ENCODE measurements at regions not wholly inside any gene's neighbourhood (a gene's known extent, or its start where the extent isn't known, plus 50 kb on each side); places are given as distances from the start of the nearest gene placed in this dataset.
"Not testable (repeated sequence)": the region's sequence is repeated elsewhere in the genome, so short reads cannot be mapped to it uniquely, and the experiment has no call there.

- no peaks in the 10 kb centered on the region for H3K36me3 Mint-ChIP-seq
- H3K9me3 Mint-ChIP-seq, result peaks cover 13 to 16% of the 10 kb centered on the region in 2 donors
- H3K27ac Mint-ChIP-seq, result no peak overlapping the region
- ATAC-seq (no peak), DNase-seq (ENCODE audit: low spot score in 2 of 2) (no peak)
Observed at GRCh38 chr10:65581426-65582026, 1344.3 kb upstream of the LRRTM3 start.

- Mint-ChIP-seq H3K36me3 (no peaks in the 10 kb centered on the region), H3K9me3 (peaks cover 9 to 11% of the 10 kb centered on the region in 2 donors), H3K27ac (no peak overlapping the region)
- no peak for ATAC-seq
- DNase-seq (ENCODE audit: low spot score in 2 of 2), result no peak
Observed at GRCh38 chr10:65602182-65602865, 1323.5 kb upstream of the LRRTM3 start.

GRCh38 chr10:65611592-65611991, 1314.2 kb upstream of the LRRTM3 start:
- Mint-ChIP-seq H3K9me3 (peaks cover 23 to 28% of the 10 kb centered on the region in 2 donors), H3K27ac (no peak overlapping the region), H3K36me3 (peaks cover 0 to 4% of the 10 kb centered on the region in 2 donors)
- DNase-seq (ENCODE audit: low spot score in 2 of 2) (no peak), ATAC-seq (no peak)

GRCh38 chr10:65614956-65615565, 1310.8 kb upstream of the LRRTM3 start:
- no peak for DNase-seq (ENCODE audit: low spot score in 2 of 2)
- peaks cover 0 to 4% of the 10 kb centered on the region in 2 donors for H3K36me3 Mint-ChIP-seq
- ATAC-seq, result no peak
- peaks cover 12 to 13% of the 10 kb centered on the region in 2 donors for H3K9me3 Mint-ChIP-seq
- peak overlapping the region in 1 of 2 donors; percentile 48 for H3K27ac Mint-ChIP-seq

GRCh38 chr10:65618126-65618525, 1307.7 kb upstream of the LRRTM3 start:
- Mint-ChIP-seq H3K36me3 (peaks cover 0 to 4% of the 10 kb centered on the region in 2 donors), H3K27ac (no peak overlapping the region), H3K9me3 (peaks cover 9% of the 10 kb centered on the region in 2 donors)
- ATAC-seq, result no peak
- no peak for DNase-seq (ENCODE audit: low spot score in 2 of 2)

GRCh38 chr10:65620404-65621048, 1305.3 kb upstream of the LRRTM3 start:
- Mint-ChIP-seq H3K9me3 (peaks cover 4 to 8% of the 10 kb centered on the region in 2 donors), H3K36me3 (no peaks in the 10 kb centered on the region), H3K27ac (no peak overlapping the region)
- DNase-seq (ENCODE audit: low spot score in 2 of 2), result no peak
- ATAC-seq, result no peak

- DNase-seq (ENCODE audit: low spot score in 2 of 2) (no peak), ATAC-seq (no peak)
- Mint-ChIP-seq H3K9me3 (peaks cover 4 to 8% of the 10 kb centered on the region in 2 donors), H3K27ac (no peak overlapping the region), H3K36me3 (no peaks in the 10 kb centered on the region)
Observed at GRCh38 chr10:65622608-65623007, 1303.2 kb upstream of the LRRTM3 start.

GRCh38 chr10:65628493-65629139, 1297.2 kb upstream of the LRRTM3 start:
- no peak for ATAC-seq
- Mint-ChIP-seq H3K9me3 (peaks cover 4 to 9% of the 10 kb centered on the region in 2 donors), H3K27ac (no peak overlapping the region), H3K36me3 (no peaks in the 10 kb centered on the region)
- no peak for DNase-seq (ENCODE audit: low spot score in 2 of 2)

- ATAC-seq (no peak), DNase-seq (ENCODE audit: low spot score in 2 of 2) (no peak)
- Mint-ChIP-seq H3K27ac (no peak overlapping the region), H3K36me3 (peaks cover 0 to under 1% of the 10 kb centered on the region in 2 donors), H3K9me3 (peaks cover 10 to 12% of the 10 kb centered on the region in 2 donors)
Observed at GRCh38 chr10:65660006-65660405, 1265.8 kb upstream of the LRRTM3 start.

- ATAC-seq (no peak), DNase-seq (ENCODE audit: low spot score in 2 of 2) (no peak)
- no peak overlapping the region for H3K27ac Mint-ChIP-seq
- H3K36me3 Mint-ChIP-seq, result no peaks in the 10 kb centered on the region
- H3K9me3 Mint-ChIP-seq, result peaks cover 0 to 4% of the 10 kb centered on the region in 2 donors
Observed at GRCh38 chr10:65670087-65670486, 1255.7 kb upstream of the LRRTM3 start.

- not testable (repeated sequence) for H3K27ac Mint-ChIP-seq, ATAC-seq
Observed at GRCh38 chr10:65670596-65670995, 1255.2 kb upstream of the LRRTM3 start.

GRCh38 chr10:65675236-65675635, 1250.6 kb upstream of the LRRTM3 start:
- DNase-seq (ENCODE audit: low spot score in 2 of 2), result no peak
- no peaks in the 10 kb centered on the region for H3K36me3 Mint-ChIP-seq
- peaks cover 0 to 6% of the 10 kb centered on the region in 2 donors for H3K9me3 Mint-ChIP-seq
- ATAC-seq, result no peak
- H3K27ac Mint-ChIP-seq, result no peak overlapping the region

More at GRCh38 chr10:65670596-65670995, 1255.2 kb upstream of the LRRTM3 start:
- not testable (repeated sequence) for DNase-seq (ENCODE audit: low spot score in 2 of 2); H3K9me3 Mint-ChIP-seq; H3K36me3 Mint-ChIP-seq

- Mint-ChIP-seq H3K36me3 (no peaks in the 10 kb centered on the region), H3K27ac (no peak overlapping the region), H3K9me3 (peaks cover 8 to 10% of the 10 kb centered on the region in 2 donors)
- DNase-seq (ENCODE audit: low spot score in 2 of 2) (no peak), ATAC-seq (no peak)
Observed at GRCh38 chr10:65684896-65685295, 1240.9 kb upstream of the LRRTM3 start.

- no peak overlapping the region for H3K27ac Mint-ChIP-seq
- no peak for ATAC-seq
- peaks cover 0 to 5% of the 10 kb centered on the region in 2 donors for H3K36me3 Mint-ChIP-seq
- peaks cover 14 to 22% of the 10 kb centered on the region in 2 donors for H3K9me3 Mint-ChIP-seq
- DNase-seq (ENCODE audit: low spot score in 2 of 2), result no peak
Observed at GRCh38 chr10:65701168-65701776, 1224.6 kb upstream of the LRRTM3 start.

- ATAC-seq (no peak), DNase-seq (ENCODE audit: low spot score in 2 of 2) (no peak)
- H3K36me3 Mint-ChIP-seq, result no peaks in the 10 kb centered on the region
- H3K9me3 Mint-ChIP-seq, result peaks cover 8 to 16% of the 10 kb centered on the region in 2 donors
- H3K27ac Mint-ChIP-seq, result no peak overlapping the region
Observed at GRCh38 chr10:65708057-65708456, 1217.8 kb upstream of the LRRTM3 start.

- no peak for ATAC-seq
- no peaks in the 10 kb centered on the region for H3K36me3 Mint-ChIP-seq
- H3K9me3 Mint-ChIP-seq, result peaks cover 6 to 18% of the 10 kb centered on the region in 2 donors
- DNase-seq (ENCODE audit: low spot score in 2 of 2), result no peak
- H3K27ac Mint-ChIP-seq, result no peak overlapping the region
Observed at GRCh38 chr10:65710306-65710705, 1215.5 kb upstream of the LRRTM3 start.
